ENCODE measurements at regions not wholly inside any gene's neighbourhood (a gene's known extent, or its start where the extent isn't known, plus 50 kb on each side); places are given as distances from the start of the nearest gene placed in this dataset.

- TF ChIP-seq ZFX (IDR thresholded peaks at IDR 0.05): no peak
- TF ChIP-seq, protein P1, sequence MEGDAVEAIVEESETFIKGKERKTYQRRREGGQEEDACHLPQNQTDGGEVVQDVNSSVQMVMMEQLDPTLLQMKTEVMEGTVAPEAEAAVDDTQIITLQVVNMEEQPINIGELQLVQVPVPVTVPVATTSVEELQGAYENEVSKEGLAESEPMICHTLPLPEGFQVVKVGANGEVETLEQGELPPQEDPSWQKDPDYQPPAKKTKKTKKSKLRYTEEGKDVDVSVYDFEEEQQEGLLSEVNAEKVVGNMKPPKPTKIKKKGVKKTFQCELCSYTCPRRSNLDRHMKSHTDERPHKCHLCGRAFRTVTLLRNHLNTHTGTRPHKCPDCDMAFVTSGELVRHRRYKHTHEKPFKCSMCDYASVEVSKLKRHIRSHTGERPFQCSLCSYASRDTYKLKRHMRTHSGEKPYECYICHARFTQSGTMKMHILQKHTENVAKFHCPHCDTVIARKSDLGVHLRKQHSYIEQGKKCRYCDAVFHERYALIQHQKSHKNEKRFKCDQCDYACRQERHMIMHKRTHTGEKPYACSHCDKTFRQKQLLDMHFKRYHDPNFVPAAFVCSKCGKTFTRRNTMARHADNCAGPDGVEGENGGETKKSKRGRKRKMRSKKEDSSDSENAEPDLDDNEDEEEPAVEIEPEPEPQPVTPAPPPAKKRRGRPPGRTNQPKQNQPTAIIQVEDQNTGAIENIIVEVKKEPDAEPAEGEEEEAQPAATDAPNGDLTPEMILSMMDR (conservative IDR thresholded peaks at IDR 0.05): no peak
- H3K27ac ChIP-seq: no peak overlapping the region
Measured at GRCh38 chr2:23023722-23024121, 361.3 kb upstream of the KLHL29 start.

DNA sequence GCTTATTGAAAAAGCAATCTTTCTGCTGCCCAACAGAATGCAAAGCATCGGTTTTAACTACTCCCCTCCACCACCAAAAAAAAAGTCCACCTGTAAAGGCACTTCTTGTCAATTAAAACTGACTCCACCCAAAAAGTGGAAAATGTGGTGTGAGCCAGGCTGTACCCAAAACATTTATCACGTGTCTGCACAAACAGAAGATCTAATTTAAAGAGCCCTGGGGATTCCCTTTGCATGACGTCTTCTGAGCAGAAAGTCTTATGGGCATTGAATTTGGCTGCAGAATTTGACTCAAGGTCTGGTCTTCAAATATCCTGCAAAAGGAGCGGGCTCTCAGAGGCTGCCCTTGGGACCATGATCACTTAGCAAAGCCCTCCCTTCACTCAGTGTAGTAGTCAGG, 358.3 kb upstream of the KLHL29 start:
- TF ChIP-seq ZFX (IDR thresholded peaks at IDR 0.05): no peak
- TF ChIP-seq, protein P1 (conservative IDR thresholded peaks at IDR 0.05): no peak
- H3K27ac ChIP-seq: no peak overlapping the region

DNA sequence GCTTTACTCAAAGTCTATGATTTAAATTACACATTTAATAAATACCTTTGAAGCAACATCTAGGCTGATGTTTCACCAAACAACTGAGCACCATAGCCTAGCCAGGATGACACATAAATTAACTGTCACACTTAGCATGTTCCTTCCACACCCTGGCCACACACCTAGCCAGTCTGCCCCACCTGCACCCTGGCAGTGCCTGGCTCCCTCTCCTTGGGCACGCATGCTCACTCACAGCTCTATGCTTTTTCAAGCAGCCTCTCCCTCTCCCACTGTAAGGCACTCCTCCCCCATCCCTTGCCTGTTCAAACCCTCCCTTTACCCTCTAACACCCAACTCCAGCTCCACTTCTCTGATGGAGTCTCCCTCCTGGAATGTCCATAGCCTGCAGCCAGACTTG, 357.6 kb upstream of the KLHL29 start:
- H3K27ac ChIP-seq: no peak overlapping the region
- TF ChIP-seq ZFX (IDR thresholded peaks at IDR 0.05): no peak
- TF ChIP-seq, protein P1 (conservative IDR thresholded peaks at IDR 0.05): no peak

GRCh38 chr2:23028106-23028505, 356.9 kb upstream of the KLHL29 start:
- no peak overlapping the region for H3K27ac ChIP-seq
- TF ChIP-seq, protein P1 (conservative IDR thresholded peaks at IDR 0.05): no peak
- TF ChIP-seq ZFX (IDR thresholded peaks at IDR 0.05): no peak

DNA sequence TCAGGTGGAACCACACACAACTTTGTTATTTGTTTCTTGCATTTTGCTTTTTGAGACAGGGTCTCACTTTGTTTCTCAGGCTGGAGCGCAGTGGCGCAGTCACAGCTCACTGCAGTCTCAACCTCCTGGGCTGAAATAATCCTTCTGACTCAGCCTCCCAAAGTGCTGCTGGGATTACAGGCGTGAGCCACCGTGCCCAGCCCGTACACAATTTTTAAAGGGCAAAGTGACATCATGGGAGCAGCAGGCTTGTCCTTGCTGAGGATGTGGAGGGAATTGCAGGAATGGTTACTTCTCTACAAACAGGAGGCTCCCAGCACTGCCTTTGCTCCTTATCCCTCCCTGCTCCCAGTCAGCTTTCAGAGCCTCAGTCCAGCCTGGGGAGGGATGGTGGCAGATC, 355.9 kb upstream of the KLHL29 start:
- H3K27ac ChIP-seq: no peak overlapping the region

GRCh38 chr2:23029951-23030350, 355.0 kb upstream of the KLHL29 start:
- TF ChIP-seq ZFX (IDR thresholded peaks at IDR 0.05): no peak
- TF ChIP-seq, protein P1 (conservative IDR thresholded peaks at IDR 0.05): no peak
- no peak overlapping the region for H3K27ac ChIP-seq

More for the DNA sequence above, 355.9 kb upstream of the KLHL29 start:
- no peak for TF ChIP-seq ZFX (IDR thresholded peaks at IDR 0.05)
- TF ChIP-seq, protein P1 (conservative IDR thresholded peaks at IDR 0.05): no peak

GRCh38 chr2:23034996-23035395, 350.0 kb upstream of the KLHL29 start:
- H3K27ac ChIP-seq: no peak overlapping the region
- TF ChIP-seq, protein P1 (conservative IDR thresholded peaks at IDR 0.05): no peak
- TF ChIP-seq ZFX (IDR thresholded peaks at IDR 0.05): no peak

All from C4-2B (cell line).